Stimulated activated CD8-positive, alpha-beta memory T cell treated with anti-CD3 and anti-CD28 coated beads, Interleukin-4, amount 100 ng/mL, for 48 hours (primary cell): ENCODE measurements at regions not wholly inside any gene's neighbourhood (a gene's known extent, or its start where the extent isn't known, plus 50 kb on each side); places are given as distances from the start of the nearest gene placed in this dataset.

Experiments
- DNase-seq: peaks from one replicate; pipeline ENCODE4 v3.0.0-alpha.2; 2020

DNA sequence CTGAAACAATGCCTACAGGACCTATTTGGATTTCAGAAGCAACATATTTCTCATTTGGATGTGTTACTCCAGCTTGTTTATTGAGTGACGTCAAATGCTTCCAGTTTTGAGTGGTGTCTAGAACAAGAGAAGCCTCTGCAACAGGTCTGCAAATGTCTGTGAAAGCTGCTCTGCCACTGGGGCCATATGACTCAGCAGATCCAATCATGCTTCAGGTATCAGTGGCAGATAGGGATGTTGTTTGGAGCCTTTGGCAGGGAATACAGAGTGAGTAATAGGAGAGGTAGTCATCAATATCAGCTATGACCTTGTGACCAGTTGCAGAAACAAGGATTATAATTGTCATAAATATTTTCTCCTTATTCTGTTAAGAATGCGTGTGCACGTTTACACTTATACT, 141.1 kb upstream of the ZXDA start:
- DNase-seq, result no peak

DNA sequence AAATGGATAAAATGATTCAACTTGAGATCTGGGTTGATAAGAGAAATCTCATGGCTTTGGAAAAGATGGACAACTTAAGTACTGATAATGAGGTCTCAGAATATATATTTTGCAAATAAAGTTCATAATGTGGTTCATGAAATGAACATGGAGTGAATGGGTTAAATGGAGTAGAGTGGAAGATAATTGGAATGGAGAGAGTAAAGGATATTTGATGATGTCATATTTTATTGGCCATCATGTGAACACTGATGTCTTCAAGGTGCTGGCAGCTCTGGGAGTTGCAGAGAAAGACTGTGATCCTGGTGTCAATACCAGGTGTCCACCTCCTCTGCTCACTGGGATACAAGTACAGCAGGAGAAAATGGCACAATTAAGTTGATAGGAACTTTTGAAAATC, 133.9 kb upstream of the ZXDA start:
- DNase-seq, result no peak

DNA sequence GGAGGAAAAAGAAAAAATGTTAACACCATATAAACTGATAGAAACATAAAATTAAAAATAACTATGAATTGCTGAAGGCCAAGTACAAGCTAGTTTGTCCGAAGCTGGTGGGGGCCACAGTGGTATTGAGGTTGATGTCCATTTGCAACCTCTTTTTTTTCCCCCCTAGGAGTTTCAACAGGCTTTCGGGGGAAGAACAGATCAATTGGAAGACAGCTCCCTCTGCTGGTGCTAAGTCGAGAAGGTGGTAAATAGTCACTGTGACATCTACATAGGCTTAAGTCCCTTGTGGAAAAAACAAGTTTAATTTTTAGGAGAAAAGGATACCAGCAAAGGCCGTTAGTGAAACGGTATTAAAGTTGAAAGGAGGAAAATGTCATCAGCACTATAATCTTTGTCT, 115.7 kb upstream of the ZXDA start:
- peak; percentile 25 for DNase-seq

DNA sequence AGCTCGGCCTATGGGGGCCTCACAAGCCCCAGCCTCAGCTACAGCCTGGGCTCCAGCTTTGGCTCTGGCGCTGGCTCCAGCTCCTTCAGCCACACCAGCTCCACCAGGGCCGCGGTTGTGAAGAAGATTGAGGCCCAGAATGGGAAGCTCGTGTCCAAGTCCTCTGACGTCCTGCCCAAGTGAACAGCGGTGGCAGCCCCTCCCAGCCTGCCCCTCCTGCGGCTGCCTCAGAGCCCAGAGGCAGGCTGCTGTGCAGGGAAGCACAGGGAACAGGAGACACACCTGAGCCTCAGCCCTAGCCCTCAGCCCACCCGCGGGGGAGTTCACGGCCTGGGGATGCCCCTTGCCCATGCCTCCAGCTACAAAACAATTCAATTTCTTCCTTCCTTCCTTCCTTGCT, 75.7 kb upstream of the ZXDA start:
- no peak for DNase-seq

DNA sequence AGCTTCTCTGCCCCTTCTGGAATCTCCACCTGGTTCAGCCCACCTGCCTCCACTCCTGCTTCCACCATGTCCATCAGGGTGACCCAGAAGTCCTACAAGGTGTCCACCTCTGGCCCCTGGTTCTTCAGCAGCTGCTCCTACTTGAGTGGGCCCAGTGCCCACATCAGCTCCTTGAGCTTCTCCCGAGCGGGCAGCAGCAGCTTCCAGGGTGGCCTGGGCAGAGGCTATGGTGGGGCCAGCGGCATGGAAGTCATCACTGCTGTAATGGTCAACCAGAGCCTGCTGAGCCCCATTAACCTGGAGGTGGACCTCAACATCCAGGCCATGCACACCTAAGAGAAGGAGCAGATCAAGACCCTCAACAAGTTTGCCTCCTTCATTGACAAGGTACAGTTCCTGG, 74.4 kb upstream of the ZXDA start:
- DNase-seq, result no peak

DNA sequence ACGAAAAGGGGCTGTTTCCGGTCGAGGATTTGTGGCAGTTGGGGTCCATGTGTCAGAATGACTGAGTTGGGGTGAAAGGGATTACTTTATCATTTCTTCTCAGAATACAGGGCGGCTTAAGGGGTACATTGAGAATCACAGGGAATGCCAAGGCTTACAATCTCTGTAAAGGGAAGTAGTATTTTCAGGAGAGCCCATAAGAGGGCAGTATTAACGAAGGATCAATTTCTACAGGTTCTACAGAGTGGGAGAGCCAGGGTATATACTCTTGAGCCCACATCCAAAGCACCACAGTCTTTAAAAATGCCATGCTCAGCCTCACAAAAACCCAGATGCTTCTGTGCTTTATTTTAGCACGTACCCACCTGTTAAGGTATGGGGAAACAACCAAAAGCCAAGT, 67.7 kb upstream of the ZXDA start:
- DNase-seq, result no peak

DNA sequence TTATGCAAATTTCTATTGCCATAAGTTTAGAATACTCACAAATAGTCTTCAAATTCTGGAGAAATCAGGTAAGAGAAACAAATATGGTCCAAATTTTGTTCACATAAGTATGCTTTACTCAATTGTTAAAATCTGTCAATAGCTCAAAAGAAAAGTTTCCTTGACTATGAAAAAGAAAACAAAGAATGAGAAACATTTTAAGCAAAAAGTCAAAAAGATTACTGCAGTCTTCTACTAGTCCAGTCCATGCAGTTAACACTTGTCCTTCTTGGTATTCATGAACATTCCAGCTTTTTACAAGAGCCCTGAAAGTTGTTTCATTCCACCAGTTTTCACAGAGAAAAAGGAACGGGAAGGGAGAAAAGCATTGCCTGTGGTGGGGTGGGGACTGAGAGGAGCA, 54.7 kb upstream of the ZXDA start:
- DNase-seq, result no peak
